ENCODE measurements at regions not wholly inside any gene's neighbourhood (a gene's known extent, or its start where the extent isn't known, plus 50 kb on each side); places are given as distances from the start of the nearest gene placed in this dataset.

- Histone ChIP-seq H3K9me3 (ENCODE audit: control insufficient read depth, insufficient read depth, low read length) (no peaks in the 10 kb centered on the region), H3K27ac (ENCODE audit: insufficient read depth, low read length) (no peak overlapping the region), H3K23ac (ENCODE audit: low read depth, low read length) (no peak overlapping the region), H3K4me2 (ENCODE audit: low read depth, low read length) (no peak overlapping the region), H3K9me1 (ENCODE audit: insufficient read depth, low read length) (no peaks in the 10 kb centered on the region; the same call in 1 of the 2 replicates), H2AK5ac (ENCODE audit: low read depth, low read length) (no peak overlapping the region), H2AFZ (replicated peaks; ENCODE audit: low read length, poor library complexity) (no peak overlapping the region), H3K27me3 (ENCODE audit: control insufficient read depth, insufficient read depth, low read length) (peaks cover 24% of the 10 kb centered on the region), H3K18ac (ENCODE audit: low read depth, low read length) (no peak overlapping the region), H2AK9ac (replicated peaks; ENCODE audit: low read depth, low read length, poor library complexity) (no peak overlapping the region), H3K4me3 (ENCODE audit: insufficient read depth, low read depth, low read length) (no peak overlapping the region), H2BK120ac (ENCODE audit: low read depth, low read length) (no peak overlapping the region), H2BK20ac (ENCODE audit: low read depth, low read length) (no peak overlapping the region), H3K79me1 (ENCODE audit: low read depth in 1 of 2, low read length in 2 of 2) (no peaks in the 10 kb centered on the region), H3K56ac (ENCODE audit: extremely low read depth, insufficient read depth, low read length) (no peak overlapping the region), H3K9ac (ENCODE audit: low read depth, low read length) (no peak overlapping the region), H4K5ac (ENCODE audit: low read depth, low read length) (no peak overlapping the region), H4K20me1 (ENCODE audit: insufficient read depth, low read length) (no peaks in the 10 kb centered on the region), H4K8ac (ENCODE audit: low read depth in 2 of 2, low read length in 2 of 2) (no peak overlapping the region), H3K36me3 (ENCODE audit: control insufficient read depth, insufficient read depth, low read length) (no peaks in the 10 kb centered on the region), H3K14ac (replicated peaks; ENCODE audit: low read depth, low read length) (no peak overlapping the region), H3K4me1 (ENCODE audit: control insufficient read depth, insufficient read depth, low read length) (no peaks in the 10 kb centered on the region), H2BK15ac (ENCODE audit: low read depth, low read length) (no peak overlapping the region), H3K4ac (ENCODE audit: low read depth, low read length) (no peak overlapping the region), H4K91ac (ENCODE audit: insufficient read depth, low read depth, low read length) (no peak overlapping the region), H2BK5ac (ENCODE audit: low read depth, low read length, poor library complexity, severe bottlenecking) (no peak overlapping the region)
- no peak for DNase-seq
- in situ Hi-C loops (cut with MboI; ENCODE audit: low sequenced_read_pairs): no loop called here
- intact Hi-C loops (cut with micrococcal nuclease): no loop called here
- no peak for ATAC-seq (ENCODE audit: low read depth)
- WGBS, 2 experiments (ENCODE audit: extremely low coverage in 2 of 2, insufficient read length in 1 of 2): 83% methylated on average over 6 of the region's 10 CpGs; no CpG with 5 or more reads in 1 of the 2 experiments
- ChIA-PET CTCF (no interaction called here), POLR2A (ENCODE audit: unreplicated experiment) (no interaction called here)
- no TSS peak for BruUV-seq (replicated peaks)
- no peak for TF ChIP-seq CEBPB (IDR thresholded peaks at IDR 0.05; ENCODE audit: low read depth, low read length)
- dilution Hi-C loops (cut with HindIII; ENCODE audit: low sequenced_read_pairs, unreplicated experiment): no loop called here
Observed at GRCh38 chr3:43953380-43953779, 262.6 kb downstream of the ABHD5 start.

All from IMR-90 (cell line).